SK-N-MC (cell line): ENCODE measurements at regions not wholly inside any gene's neighbourhood (a gene's known extent, or its start where the extent isn't known, plus 50 kb on each side); places are given as distances from the start of the nearest gene placed in this dataset.

Experiments used
- EZH2 ChIP-seq: fragments of 200-600 bp; sonication (generic); IDR thresholded peaks from one replicate; pipeline ENCODE4 v1.6.1; 2017; ENCODE audit warnings: antibody characterized with exemption
- FOXP2 ChIP-seq: optimal IDR thresholded peaks from 2 replicates; pipeline ENCODE3; 2011; ENCODE audit warnings: mild to moderate bottlenecking, moderate library complexity; ENCODE audit not compliant: insufficient read depth; ENCODE audit errors: extremely low read length, control extremely low read depth
- POLR2AphosphoS5 ChIP-seq: IDR thresholded peaks from 2 replicates; pipeline ENCODE4 v1.6.1; 2012; ENCODE audit warnings: mild to moderate bottlenecking, low read depth, low read length, borderline replicate concordance

- TF ChIP-seq EZH2 (no peak), POLR2AphosphoS5 (no peak), FOXP2 (no peak)
Measured at GRCh38 chr15:36062357-36062756, 516.4 kb upstream of the DPH6 start.
